Sciatic nerve (tissue), 2 donors: ENCODE measurements at regions not wholly inside any gene's neighbourhood (a gene's known extent, or its start where the extent isn't known, plus 50 kb on each side); places are given as distances from the start of the nearest gene placed in this dataset.
"Not testable (repeated sequence)": the region's sequence is repeated elsewhere in the genome, so short reads cannot be mapped to it uniquely, and the experiment has no call there.

ENCODE experiments used
- ATAC-seq: fragments of 200-7000 bp; cut with Tn5 transposase; one replicate; pipeline ENCODE4 v1.9.1; 2020; ENCODE audit warnings: mild to moderate bottlenecking, moderate library complexity
- DNase-seq: peaks from one replicate; pipeline ENCODE4 v3.0.0-alpha.2; 2020; ENCODE audit warnings: low spot score
- intact Hi-C: fragments of 100-400 bp; cut with DNase I; formaldehyde crosslinking; loops from one replicate; pipeline ENCODE4 v1.14.2; 2022
- donor health status: DM: no; HTN: no; CAD: no.
- donor health status: DM: no; HTN: no; CAD: no.

GRCh38 chr10:32146166-32146565 lies 89.9 kb upstream of the KIF5B start:
- DNase-seq (no peak), ATAC-seq (no peak)
- intact Hi-C loops: no loop called here

GRCh38 chr10:32144817-32145688 lies 88.8 kb upstream of the KIF5B start:
- ATAC-seq (no peak), DNase-seq (no peak)
- intact Hi-C loops: no loop called here

DNA sequence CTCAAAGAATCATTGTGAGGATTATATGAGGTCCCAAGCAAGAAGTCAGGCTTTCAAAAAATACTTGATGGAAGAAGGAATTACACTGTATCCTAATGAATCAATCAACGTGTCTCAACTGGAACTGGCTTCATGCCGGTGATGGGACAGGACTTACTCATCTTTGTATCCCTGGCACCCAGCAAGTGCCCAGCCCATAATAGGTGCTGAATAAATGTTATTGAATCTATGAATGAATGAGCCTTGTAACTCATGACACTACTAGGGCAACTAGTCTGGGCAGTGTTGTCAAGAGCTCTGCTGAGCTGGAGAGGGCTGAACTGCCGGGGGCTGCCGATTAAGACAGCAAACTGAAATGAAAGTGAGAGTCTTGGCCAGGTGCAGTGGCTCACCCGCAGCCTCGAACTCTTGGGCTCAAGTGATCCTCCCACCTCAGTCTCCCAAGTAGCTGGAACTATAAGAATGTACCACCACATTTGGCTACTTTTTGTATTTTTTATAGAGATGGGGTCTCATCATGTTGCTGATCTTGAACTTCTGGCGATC lies 87.2 kb upstream of the KIF5B start:
- DNase-seq (no peak), ATAC-seq (no peak)
- intact Hi-C loops: no loop called here

GRCh38 chr10:32142646-32143045 lies 86.4 kb upstream of the KIF5B start:
- DNase-seq (no peak), ATAC-seq (no peak)
- intact Hi-C loops: no loop called here

- intact Hi-C loops: no loop called here
- no peak for DNase-seq
- no peak for ATAC-seq
Observed at GRCh38 chr10:32141018-32141807, 85.0 kb upstream of the KIF5B start.

DNA sequence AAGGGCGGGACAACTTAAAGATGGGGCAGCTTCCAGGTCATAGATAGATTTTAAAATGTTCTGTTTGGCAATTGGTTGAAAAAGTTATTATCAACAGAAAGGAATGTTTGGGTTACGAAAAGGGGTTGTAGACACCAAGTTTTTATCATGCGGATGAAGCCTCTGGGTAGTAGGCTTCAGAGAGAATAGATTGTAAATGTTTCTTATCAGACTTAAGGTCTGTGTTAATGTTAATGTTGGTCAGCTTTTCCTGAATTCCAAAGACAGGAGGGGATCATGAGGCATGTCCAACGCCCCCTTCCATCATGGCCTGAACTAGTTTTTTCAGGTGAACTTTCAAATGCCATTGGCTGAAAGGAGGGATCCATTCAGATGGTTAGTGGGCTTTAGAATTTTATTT lies 84.2 kb upstream of the KIF5B start:
- intact Hi-C loops: no loop called here
- DNase-seq (no peak), ATAC-seq (no peak)

DNA sequence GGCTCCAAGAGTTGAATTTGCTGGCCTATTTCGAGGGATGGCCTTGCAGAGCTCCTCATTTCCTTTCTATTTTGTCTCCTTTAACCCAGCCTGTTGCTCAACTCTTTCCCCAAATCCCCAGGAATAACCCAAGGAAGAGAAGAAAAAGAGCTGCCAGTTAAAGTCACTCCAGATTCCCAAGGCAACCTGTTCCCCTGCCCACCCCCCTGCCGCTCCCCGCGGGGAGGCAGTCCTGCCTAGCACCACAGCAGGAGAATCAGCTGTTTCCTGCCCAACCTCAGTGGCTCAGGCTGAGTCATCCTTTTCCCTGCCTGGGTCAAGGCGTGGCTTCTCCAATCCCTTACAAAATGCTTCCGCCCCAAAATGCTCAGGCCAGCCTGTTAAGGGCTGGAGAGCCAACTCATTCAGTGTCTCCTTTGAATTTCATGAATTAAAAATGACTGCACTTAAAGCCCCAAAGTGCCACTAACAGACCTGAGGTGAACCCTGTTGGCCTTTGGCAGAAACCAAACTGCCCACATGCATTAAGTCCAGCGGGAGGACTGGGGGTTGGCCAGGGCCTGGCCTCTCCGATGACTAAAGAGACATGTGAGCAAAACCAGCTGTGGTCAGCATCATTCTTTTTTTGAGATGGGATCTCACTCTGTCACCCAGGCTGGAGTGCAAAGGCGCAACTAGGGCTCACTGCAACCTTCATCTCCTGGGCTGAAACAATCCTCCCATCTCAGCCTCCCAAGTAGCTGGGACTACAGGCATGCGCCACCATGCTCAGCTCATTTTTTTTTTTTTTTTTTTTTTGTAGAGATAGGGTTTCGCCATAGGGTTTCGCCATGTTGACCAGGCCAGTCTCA lies 83.2 kb upstream of the KIF5B start:
- DNase-seq: peak; percentile 78
- peak; percentile 97 for ATAC-seq
- intact Hi-C loops: no loop called here

DNA sequence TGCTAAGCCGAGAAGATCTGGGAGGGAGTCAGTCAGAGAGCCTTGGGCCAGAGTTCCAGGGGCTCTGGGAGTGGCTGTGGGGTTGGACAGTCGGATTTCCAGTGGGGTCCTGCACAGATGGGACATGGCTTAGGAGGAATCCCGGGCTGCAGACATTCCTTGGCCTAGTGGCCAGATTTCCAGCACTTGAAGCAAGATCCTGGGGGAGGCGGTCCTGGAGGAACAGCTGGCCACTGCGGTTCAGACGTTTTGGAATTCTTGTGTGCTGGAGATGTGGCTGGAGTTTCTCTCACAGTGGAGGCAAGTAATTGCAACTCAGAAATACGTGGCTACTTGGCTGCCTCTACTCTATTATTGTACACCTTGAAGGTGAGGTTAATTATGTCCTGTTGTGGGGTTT lies 80.7 kb upstream of the KIF5B start:
- DNase-seq, intact Hi-C loops, ATAC-seq: not testable (repeated sequence)

- DNase-seq, intact Hi-C loops, ATAC-seq: not testable (repeated sequence)
Observed at GRCh38 chr10:32135796-32136195, 79.6 kb upstream of the KIF5B start.

DNA sequence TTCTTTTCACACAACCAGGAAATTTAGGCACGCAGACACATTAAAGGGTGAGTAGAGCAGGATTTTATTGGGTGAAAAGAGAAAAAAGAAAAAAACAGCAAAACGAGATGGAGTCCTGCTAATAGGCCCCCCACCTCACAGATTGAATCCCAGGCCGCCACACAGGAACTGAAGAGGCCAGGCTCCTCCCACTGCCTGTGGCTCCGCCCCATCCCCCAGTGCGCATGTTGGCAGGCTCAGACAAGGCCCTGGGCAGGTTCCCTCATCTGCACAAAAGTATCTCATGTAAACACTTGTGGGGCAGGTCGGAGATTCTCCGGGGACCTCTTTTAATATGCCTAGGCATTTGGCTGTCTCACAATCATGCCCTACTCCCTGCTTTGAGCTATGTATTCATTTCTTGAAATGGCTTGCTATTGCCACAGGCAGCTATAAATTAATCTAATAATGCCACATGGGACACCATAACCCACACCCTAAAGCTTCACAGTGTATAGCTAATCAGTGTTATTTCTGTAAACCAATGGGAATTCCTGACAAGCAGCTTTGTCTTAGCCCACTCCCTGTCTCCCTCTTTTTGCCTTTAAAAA lies 76.2 kb upstream of the KIF5B start:
- intact Hi-C loops: no loop called here
- DNase-seq (no peak), ATAC-seq (no peak)

GRCh38 chr10:32131388-32131787 lies 75.2 kb upstream of the KIF5B start:
- intact Hi-C loops: no loop called here
- DNase-seq (no peak), ATAC-seq (no peak)

DNA sequence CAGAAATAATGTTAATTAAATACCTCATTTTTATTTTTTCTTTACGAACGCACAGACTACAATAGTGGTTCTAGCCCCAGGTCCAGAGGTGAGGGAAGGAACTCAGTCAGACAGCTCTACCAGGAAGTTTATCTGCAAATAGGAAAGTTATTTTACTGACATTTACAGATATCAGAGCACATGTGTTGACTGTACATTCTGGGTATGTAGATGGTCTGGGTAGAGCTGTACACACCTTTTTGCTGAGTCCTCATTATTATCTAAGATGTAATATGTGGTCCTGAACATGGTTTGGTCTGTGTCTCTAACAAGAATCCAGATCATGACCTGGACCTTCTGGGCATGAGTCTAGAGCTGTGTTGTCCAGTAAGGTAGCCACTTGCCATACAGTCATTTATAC lies 74.6 kb upstream of the KIF5B start:
- DNase-seq: no peak
- intact Hi-C loops: no loop called here
- no peak for ATAC-seq

GRCh38 chr10:32125023-32125422 lies 68.8 kb upstream of the KIF5B start:
- DNase-seq (no peak), ATAC-seq (peak; percentile 61)
- intact Hi-C loops: no loop called here

DNA sequence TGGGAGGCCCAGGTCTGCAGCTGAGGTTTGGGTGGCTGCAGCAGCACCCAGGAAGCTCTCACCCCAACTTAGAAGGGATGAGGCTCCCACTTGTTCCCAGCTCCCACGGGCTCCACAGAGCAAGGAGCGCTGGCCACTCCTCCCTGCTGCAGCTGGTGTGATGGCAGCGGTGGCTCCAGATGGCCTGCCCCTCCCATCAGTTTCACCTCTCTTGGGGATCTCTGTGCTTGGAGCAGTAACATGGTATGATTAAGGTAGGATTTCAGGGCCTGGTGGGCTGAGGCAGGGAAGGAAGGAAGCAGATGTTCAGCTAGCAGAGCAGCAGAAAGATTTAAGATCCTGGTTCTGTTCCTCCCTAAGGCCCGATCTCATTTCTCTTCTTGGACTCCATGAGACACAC lies 66.8 kb upstream of the KIF5B start:
- intact Hi-C loops: no loop called here
- no peak for ATAC-seq
- no peak for DNase-seq

- intact Hi-C loops: no loop called here
- ATAC-seq (no peak), DNase-seq (no peak)
Observed at GRCh38 chr10:32121648-32122047, 65.4 kb upstream of the KIF5B start.

GRCh38 chr10:32120147-32120546 lies 63.9 kb upstream of the KIF5B start:
- ATAC-seq (no peak), DNase-seq (no peak)
- intact Hi-C loops: no loop called here

- no peak for DNase-seq
- no peak for ATAC-seq
- intact Hi-C loops: no loop called here
Observed at GRCh38 chr10:32114508-32114907, 58.3 kb upstream of the KIF5B start.

GRCh38 chr10:32112055-32112454 lies 55.8 kb upstream of the KIF5B start:
- intact Hi-C loops: no loop called here

DNA sequence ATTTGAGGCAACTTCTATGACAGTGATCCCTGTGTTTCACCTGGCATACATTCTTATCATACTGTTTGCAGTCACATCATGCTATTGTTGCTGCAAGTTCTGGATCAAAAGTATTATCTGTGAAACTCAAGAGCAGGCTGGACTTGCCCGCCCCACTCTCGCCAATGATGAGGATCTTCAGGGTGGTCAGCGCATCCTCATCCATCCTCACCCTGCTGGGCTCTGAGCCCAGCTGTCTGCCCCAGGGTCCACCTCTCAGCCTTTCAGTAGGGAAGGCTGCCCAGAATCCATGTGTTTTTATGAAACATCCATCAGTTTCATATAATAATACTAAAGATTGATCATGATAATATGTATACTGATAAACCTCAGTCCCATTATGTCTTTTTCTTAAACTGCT lies 55.4 kb upstream of the KIF5B start:
- ATAC-seq (no peak), DNase-seq (no peak)
- intact Hi-C loops: no loop called here

More at GRCh38 chr10:32112055-32112454, 55.8 kb upstream of the KIF5B start:
- ATAC-seq (peak; percentile 84), DNase-seq (no peak)
